HFF-Myc (cell line): ENCODE measurements at regions not wholly inside any gene's neighbourhood (a gene's known extent, or its start where the extent isn't known, plus 50 kb on each side); places are given as distances from the start of the nearest gene placed in this dataset.

ENCODE experiments used
- DNase-seq: peaks from one replicate; pipeline ENCODE4 v3.0.0-alpha.2; 2011; ENCODE audit warnings: low read depth; ENCODE audit errors: extremely low read depth
- H3K4me3 ChIP-seq: replicated peaks from 2 replicates; pipeline ENCODE4 v1.5.1; 2011; ENCODE audit warnings: low read depth, mild to moderate bottlenecking, control low read depth, low read length
- CTCF ChIP-seq: IDR thresholded peaks from 2 replicates; pipeline ENCODE4 v1.5.1; 2012; ENCODE audit warnings: mild to moderate bottlenecking, low read depth, low read length, control low read depth; ENCODE audit errors: missing control alignments

GRCh38 chr1:232179896-232180778 is 449.8 kb downstream of the SIPA1L2 start:
- TF ChIP-seq CTCF, result no peak
- DNase-seq, result no peak
- H3K4me3 ChIP-seq, result no peak overlapping the region

GRCh38 chr1:232178191-232178590 is 451.7 kb downstream of the SIPA1L2 start:
- TF ChIP-seq CTCF, result no peak
- H3K4me3 ChIP-seq, result no peak overlapping the region
- no peak for DNase-seq

GRCh38 chr1:232177438-232177837 is 452.5 kb downstream of the SIPA1L2 start:
- H3K4me3 ChIP-seq, result no peak overlapping the region
- no peak for TF ChIP-seq CTCF
- DNase-seq, result no peak

- DNase-seq, result no peak
- H3K4me3 ChIP-seq, result no peak overlapping the region
- no peak for TF ChIP-seq CTCF
Measured at GRCh38 chr1:232176222-232176621, 453.7 kb downstream of the SIPA1L2 start.

- TF ChIP-seq CTCF, result no peak
- H3K4me3 ChIP-seq, result no peak overlapping the region
- no peak for DNase-seq
Measured at GRCh38 chr1:232174306-232174705, 455.6 kb downstream of the SIPA1L2 start.

- TF ChIP-seq CTCF, result no peak
- no peak overlapping the region for H3K4me3 ChIP-seq
- DNase-seq, result no peak
Measured at GRCh38 chr1:232172563-232172962, 457.4 kb downstream of the SIPA1L2 start.

- DNase-seq, result no peak
- no peak for TF ChIP-seq CTCF
- H3K4me3 ChIP-seq, result no peak overlapping the region
Measured at GRCh38 chr1:232170909-232171308, 459.0 kb downstream of the SIPA1L2 start.
